Astrocyte (in vitro differentiated cells and primary cell): ENCODE measurements at regions not wholly inside any gene's neighbourhood (a gene's known extent, or its start where the extent isn't known, plus 50 kb on each side); places are given as distances from the start of the nearest gene placed in this dataset.

Experiments
- EZH2 ChIP-seq: IDR thresholded peaks from 2 replicates; pipeline ENCODE4 v1.6.1; 2012; ENCODE audit warnings: mild to moderate bottlenecking, low read length, inconsistent platforms; ENCODE audit not compliant: insufficient read depth
- TF ChIP-seq, protein P1 (sequence below): IDR thresholded peaks from 2 replicates; pipeline ENCODE4 v1.5.1; 2011; ENCODE audit warnings: low read depth, mild to moderate bottlenecking, inconsistent platforms, low read length, moderate library complexity; ENCODE audit not compliant: insufficient read depth

DNA sequence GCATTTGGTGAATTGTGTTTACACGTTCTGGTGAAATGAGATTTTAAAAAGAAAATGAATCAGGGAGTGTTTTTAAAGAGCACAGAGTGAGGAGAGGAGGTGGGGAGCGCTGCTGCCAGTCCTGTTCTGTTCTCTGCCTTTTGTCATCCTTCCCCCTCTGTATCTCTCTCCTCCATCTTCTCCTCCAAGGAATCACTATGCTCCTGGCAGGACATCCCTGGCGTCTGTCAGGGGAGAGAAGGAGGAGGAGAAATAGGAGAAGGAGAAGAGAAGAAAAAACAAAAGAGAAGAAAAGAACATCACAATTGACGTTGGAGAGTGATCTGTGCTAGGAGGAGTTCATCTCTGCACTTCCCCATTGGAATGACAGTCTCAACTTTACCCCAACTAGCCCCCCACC lies 627.6 kb upstream of the TBL1XR1 start:
- TF ChIP-seq, protein P1, sequence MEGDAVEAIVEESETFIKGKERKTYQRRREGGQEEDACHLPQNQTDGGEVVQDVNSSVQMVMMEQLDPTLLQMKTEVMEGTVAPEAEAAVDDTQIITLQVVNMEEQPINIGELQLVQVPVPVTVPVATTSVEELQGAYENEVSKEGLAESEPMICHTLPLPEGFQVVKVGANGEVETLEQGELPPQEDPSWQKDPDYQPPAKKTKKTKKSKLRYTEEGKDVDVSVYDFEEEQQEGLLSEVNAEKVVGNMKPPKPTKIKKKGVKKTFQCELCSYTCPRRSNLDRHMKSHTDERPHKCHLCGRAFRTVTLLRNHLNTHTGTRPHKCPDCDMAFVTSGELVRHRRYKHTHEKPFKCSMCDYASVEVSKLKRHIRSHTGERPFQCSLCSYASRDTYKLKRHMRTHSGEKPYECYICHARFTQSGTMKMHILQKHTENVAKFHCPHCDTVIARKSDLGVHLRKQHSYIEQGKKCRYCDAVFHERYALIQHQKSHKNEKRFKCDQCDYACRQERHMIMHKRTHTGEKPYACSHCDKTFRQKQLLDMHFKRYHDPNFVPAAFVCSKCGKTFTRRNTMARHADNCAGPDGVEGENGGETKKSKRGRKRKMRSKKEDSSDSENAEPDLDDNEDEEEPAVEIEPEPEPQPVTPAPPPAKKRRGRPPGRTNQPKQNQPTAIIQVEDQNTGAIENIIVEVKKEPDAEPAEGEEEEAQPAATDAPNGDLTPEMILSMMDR = no peak
- no peak for TF ChIP-seq EZH2
